A204.1 (cell line): ENCODE measurements at regions not wholly inside any gene's neighbourhood (a gene's known extent, or its start where the extent isn't known, plus 50 kb on each side); places are given as distances from the start of the nearest gene placed in this dataset.

Source experiments
- FAIRE-seq: peaks from 2 replicates; lab custom pipeline; 2012; peaks lifted over from hg19 to GRCh38; lab: Jason Lieb, UNC

DNA sequence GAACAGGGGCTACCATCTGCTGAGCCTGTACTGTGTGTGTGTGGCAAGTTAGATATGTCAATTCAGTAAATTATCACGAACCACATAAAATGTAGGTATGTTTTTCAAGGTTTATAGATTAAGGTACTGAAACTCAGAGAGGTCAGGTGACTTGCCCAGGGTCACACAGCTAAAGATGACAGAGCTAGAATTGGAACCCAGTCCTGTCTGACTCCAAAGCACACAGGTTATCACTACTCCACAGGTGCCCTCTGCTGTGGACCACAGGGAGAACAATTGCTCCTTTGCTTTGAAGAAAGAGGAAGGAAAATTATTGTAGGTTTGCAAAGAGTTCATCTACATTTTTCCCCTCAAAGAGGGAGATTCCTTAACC, 229.7 kb upstream of the AGAP1 start:
- FAIRE-seq, result no peak

- FAIRE-seq, result no peak
Measured at GRCh38 chr2:235264512-235264911, 229.3 kb upstream of the AGAP1 start.

GRCh38 chr2:235265348-235265965, 228.4 kb upstream of the AGAP1 start:
- no peak for FAIRE-seq

DNA sequence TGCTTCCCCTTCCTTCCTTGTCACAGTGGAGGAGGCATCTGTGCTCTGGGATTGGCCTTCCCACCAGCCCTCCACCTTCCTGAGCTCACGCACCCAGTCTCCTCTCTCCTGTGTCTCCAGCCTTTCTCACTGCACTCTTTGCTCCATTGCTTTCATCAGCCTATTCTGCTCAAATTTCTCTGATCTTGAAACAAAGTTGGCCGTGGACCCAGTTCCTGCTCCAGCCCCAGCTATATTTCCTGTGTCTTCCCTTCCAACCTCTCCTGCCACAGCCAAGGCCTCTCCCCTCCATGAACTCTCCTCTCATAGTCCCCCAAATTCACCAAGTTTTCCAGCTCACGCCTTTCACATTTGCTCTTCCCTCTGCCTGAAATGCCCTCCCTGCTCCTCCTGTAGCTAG, 226.6 kb upstream of the AGAP1 start:
- no peak for FAIRE-seq

DNA sequence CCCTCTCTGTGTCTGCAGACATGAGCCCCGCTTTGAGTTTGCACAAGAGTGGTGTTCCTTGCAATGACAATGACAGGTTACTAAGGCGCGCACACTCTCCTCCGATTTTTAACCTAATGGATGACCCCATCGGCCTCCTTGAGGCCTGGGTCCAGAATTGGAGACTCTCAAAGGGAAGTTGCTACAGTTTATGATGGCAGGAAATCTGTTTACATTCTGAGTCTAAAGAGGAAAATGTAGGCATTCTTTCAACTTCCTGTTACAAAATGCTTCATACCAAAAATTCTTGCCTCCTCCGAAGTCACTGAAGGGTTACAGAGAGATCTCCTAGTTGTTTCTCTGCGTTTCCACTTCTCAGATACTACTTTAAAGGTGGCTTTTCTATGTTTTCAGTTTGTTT, 225.3 kb upstream of the AGAP1 start:
- FAIRE-seq, result no peak

DNA sequence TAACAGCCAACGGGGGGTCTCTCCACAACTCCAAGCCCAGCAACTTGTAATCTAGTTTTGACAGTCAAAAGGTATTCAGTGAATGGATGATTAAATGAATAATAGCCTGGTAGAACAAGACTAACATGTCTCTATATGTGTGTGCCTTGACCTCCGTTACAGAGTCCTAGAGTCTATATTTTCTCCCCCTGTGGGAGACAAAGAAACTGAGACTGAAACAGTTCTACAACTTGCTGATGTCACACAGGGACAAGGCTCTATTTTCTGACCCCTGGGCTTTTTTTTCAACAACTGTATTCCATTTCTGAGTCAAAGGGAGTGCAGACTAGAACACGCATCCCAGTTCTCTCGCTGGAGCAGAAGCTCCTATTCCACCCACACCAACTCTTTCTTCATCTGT, 223.6 kb upstream of the AGAP1 start:
- FAIRE-seq, result no peak

DNA sequence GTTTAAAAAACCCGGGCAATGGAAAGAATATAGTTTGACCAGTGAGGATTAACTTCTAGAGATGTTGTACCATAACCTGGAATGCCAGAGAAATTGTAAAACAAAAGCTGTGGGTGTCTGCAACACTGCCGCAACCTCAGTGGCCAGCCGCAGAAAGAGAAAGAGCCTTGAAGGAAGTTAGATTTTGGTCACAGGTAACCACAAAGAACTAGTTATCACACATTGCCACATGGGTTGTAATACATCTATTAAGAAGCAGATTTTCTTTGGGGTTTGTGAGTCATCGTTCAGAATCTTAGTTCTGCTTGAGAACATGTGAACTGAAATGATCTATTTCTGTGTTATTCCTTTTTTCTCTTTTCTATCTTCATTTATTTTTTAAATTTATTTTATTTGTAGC, 222.9 kb upstream of the AGAP1 start:
- FAIRE-seq, result no peak

GRCh38 chr2:235271936-235272335, 221.9 kb upstream of the AGAP1 start:
- FAIRE-seq, result no peak

DNA sequence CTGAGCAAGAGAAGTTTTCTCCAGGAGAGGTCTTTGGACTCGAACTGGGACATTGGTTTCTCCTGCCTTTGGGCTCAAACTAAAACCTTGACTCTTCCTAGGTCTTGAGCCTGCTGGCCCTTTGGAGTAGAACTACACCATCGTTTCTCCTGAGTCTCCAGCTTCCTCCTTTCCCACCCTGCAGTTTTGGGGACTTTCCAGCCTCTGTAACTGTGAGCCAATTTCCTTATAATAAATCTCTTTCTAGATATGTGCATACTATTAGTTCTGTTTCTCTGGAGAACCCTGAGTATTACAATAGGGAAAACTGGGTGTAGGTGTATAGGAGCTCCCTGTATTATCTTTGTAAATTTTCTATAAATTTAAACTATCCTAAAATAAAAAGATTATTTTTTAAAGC, 219.8 kb upstream of the AGAP1 start:
- FAIRE-seq, result peak; percentile 19

DNA sequence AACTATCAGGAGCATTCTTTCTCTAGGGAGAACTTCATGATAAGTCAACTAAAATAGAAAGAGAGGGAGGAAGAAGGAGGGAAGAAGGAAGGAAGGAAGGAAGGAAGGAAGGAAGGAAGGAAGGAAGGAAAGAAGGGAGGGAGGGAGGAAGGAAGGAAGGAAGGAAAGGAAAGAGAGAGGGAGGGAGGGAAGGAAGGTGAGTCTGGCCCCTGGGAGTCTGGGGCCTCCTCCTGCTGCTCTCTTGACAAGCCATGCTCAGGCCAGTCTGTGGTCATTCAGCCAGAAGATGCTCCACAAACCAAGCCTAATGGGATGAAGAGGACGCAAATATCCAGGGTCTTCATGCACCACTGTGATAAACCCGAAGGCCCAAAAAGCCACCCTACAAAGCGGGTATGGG, 216.4 kb upstream of the AGAP1 start:
- FAIRE-seq, result no peak

DNA sequence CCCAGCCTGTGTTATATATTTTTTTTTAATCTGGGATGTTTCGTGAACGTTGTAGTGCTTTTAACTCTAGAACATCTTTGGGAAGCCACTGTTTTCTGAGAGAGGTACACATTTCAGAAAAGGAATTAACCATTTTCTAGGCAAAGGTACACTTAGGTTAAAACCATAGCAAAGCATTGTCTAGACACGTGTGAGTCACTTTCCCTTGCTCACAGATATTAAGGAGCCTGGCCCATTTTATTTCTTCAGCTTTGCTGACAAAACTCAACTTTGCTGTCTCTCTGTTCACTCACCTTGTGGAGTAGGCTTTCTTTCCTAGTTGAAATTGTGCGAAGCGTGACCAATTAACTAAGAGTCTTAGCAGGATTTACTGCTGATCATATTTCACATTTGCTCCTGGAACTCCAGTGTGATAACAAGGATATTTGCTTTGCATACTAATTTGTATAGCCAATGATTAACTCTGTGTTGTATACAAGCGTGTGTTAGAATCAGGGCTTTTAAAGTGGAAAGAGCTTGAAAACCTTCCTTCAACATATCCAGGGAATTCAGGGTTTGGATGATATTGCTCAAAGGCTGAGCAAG, 215.0 kb upstream of the AGAP1 start:
- no peak for FAIRE-seq

GRCh38 chr2:235279965-235280364, 213.9 kb upstream of the AGAP1 start:
- no peak for FAIRE-seq

DNA sequence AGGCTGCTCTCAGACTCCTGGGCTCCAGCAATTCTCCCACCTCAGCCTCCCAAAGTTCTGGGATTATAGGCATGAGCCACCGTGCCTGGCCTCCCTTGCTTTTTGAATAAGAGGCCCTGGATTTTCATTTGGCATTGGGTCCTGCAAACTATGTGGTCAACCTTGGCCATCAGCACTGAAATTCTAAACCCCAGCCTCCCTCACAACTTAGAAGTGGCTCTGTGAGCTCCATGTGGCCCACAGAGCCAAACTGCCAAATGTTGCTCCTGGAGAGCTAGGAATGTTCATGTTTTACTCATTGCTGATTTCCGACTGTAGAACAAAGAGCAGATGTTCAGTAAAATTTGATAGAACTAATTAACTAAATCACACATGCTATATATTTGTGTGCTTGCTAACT, 210.6 kb upstream of the AGAP1 start:
- no peak for FAIRE-seq

DNA sequence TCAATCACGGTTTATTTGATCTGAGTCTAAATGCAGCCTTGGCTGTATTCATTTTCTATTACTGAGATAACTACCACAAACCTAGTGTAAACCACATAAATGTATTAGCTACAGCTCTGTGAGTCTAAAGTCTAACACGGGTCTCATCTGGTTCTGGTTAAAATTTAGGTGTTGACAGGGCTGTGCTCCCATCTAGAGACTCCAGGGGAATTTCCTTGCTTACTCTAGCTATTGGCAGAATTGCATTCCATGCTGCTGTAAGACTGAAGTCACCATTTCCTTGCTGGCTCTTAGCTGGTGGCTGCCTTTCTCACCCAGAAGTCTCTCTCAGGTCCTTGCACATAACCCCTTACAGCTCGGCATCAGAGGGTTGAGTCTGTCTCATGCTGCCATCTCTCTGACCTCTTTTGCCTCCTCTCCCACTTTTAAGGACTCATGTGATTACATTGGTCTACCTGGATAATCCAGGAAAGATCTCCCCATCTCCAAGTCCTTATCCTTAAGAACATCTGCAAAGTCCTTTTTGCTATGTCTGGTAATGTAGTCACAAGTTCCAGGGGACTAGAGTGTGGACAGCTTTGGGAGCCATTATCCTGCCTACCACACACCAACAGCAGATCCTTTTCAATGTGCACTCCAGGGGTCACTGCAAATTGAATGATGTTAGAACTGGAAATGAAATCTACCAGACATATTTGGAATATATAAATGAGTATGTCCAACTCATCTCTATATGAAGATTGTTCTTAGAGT, 207.0 kb upstream of the AGAP1 start:
- FAIRE-seq, result no peak

DNA sequence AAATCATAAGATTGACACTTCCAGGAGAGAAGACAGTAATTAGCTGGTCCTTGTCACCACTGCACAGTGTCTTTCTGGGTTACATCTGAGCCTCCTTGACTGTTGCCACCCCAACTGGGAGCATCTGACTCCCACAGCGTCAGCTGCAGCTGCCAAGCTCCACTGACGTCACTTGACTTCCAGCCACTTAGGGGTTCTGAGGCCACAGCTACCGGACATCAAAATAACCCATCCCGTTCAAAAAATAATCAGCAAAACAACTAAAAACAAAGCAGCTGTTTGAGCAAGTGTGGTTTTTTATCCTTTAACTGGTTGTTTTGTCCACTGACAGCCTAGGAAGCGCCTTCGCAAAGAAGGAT, 206.5 kb upstream of the AGAP1 start:
- no peak for FAIRE-seq

- FAIRE-seq, result no peak
Measured at GRCh38 chr2:235291461-235291860, 202.4 kb upstream of the AGAP1 start.

DNA sequence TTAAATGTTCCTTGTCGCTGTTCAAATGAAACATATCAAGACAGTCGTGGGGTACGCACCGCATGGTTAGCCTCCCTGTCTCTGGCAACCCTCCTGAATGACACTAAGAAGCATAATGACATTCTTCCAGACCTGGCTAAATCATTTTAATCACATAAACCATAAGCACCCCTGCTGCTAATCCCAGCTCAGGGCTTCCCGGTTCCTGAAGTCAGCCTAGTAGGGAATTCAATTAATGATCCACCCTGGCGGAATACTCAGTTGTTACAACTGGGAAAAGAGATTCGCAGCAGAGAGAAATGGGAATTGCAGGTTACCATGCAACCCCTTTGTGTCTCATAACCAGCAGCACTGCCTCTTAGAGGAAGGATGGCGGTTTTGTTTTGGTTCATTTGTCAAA, 200.8 kb upstream of the AGAP1 start:
- FAIRE-seq, result no peak

DNA sequence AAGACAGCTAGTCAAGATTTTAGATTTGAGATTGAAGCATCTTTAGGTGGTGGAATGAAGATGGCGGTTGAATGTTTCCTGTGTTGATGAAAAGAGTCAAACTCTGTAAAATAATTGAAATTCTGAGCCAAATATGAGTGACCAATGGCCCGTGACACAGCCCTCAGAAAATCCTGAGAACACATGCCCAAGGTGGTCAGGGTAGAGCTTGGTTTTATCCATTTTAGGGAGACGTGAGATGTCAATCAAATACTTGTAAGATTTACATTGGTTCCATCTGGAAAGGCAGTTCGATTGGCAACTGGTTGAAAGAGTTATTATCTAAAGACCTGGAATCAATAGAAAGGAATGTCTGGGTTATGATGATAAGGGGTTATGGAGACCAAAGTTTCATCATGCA, 198.0 kb upstream of the AGAP1 start:
- no peak for FAIRE-seq

GRCh38 chr2:235300368-235301201, 193.3 kb upstream of the AGAP1 start:
- FAIRE-seq, result no peak

DNA sequence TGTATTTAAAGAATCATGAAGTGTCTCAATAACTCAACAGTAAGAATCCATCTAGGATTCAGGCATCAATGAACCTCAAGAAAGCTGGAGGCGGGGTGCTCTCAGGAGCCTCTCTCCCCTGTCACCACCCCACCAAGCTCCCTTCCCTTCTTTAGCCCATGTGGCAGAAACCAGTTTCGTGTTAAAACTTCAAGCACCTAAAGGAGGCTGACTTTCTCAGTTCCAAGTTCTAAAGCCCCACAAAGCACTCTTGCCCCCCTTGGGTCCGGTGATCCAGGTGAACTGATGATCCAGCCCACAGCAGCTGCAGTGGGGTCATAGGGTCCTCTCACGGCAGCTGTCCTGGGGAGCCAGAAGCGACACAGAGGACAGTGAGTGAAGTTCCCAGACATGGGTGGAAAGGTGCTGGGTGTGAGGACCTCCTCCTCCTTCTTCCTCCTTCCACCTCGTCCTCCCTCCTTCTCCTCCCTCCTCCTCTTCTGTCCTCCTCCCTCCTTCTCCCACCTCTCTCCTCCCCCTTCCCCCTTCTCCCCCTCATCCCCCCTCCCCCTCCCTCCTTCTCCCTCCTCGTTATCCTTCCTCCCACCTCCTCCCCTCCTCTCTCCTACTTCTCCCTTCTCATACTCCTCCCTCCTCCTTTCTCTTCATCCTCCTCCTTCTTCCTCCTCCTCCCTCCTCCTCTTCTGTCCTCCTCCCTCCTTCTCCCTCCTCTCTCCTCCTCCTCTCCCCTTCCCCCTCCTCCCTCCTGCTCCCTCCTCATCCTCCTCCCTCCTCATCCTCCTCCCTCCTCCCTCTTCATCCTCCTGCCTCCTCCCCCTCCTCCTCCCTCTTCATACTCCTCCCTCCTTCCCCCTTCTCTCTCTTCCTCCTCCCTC, 192.4 kb upstream of the AGAP1 start:
- no peak for FAIRE-seq

DNA sequence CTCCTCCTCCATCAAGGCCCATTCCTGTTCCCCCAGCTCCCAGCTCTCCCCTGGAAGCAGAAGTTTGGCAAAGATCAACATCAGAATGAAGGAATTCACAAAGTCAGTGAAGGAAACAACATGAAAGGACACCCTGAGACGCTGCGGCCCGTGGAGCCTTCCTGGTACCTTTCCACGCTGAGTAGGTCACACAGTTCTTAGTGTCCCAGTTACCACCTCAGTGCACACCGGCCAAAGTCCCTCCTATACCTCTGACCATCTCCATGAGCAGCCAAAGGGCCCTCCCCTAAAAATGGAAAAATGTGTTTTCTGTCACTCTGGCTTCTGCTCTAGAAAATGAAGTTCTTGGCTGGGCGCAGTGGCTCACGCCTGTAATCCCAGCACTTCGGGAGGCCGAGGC, 191.6 kb upstream of the AGAP1 start:
- no peak for FAIRE-seq
